Endothelial cell of umbilical vein (primary cell): ENCODE measurements at regions not wholly inside any gene's neighbourhood (a gene's known extent, or its start where the extent isn't known, plus 50 kb on each side); places are given as distances from the start of the nearest gene placed in this dataset.

Source experiments
- BruUV-seq: library from RNA; stranded (reverse); fragments of 400-500 nt; replicated peaks from 2 replicates; lab custom pipeline; 2021; lab: Mats Ljungman, UMichigan
- CTCF ChIA-PET: fragments of 300-600, 350-600 bp; sonication (Branson Sonifier 250); formaldehyde crosslinking; loops from one replicate; lab custom pipeline; 2021; ENCODE audit warnings: antibody characterized with exemption, inconsistent platforms; lab: Charles Lee
- POLR2A ChIA-PET: fragments of 300-600, 350-600 bp; sonication (Branson Sonifier 250); formaldehyde crosslinking; loops from one replicate; lab custom pipeline; 2021; ENCODE audit warnings: antibody characterized with exemption, inconsistent platforms; lab: Charles Lee
- DNase-seq: peaks from one replicate; pipeline ENCODE4 v3.0.0-alpha.2; 2011; ENCODE audit warnings: low read depth, low spot score
- FAIRE-seq: peaks from 2 replicates; lab custom pipeline; 2011; peaks lifted over from hg19 to GRCh38; lab: Jason Lieb, UNC
- H2AFZ ChIP-seq: 2 replicates; pipeline ENCODE4 v1.6.0; 2012; ENCODE audit warnings: low read depth, low read length, control low read depth, inconsistent platforms
- H3K27ac ChIP-seq: 2 replicates; pipeline ENCODE4 v1.5.1; 2011; ENCODE audit warnings: low read depth, mild to moderate bottlenecking, control low read depth, low read length, moderate library complexity; ENCODE audit not compliant: insufficient read depth
- H3K27me3 ChIP-seq, 2 experiments: 2 replicates each; pipeline versions ENCODE4 v1.6.0 to v1.6.1; 2011; ENCODE audit warnings: low read length in 2 of 2, mixed read lengths in 1 of 2; ENCODE audit not compliant: control insufficient read depth in 2 of 2, insufficient read depth in 2 of 2
- H3K36me3 ChIP-seq, 2 experiments: 2 replicates in 1 of 2; 3 replicates in 1 of 2; pipeline ENCODE4 v1.5.1; 2011; ENCODE audit warnings: low read length in 2 of 2, mild to moderate bottlenecking in 1 of 2, moderate library complexity in 1 of 2; ENCODE audit not compliant: control insufficient read depth in 2 of 2, insufficient read depth in 2 of 2; ENCODE audit errors: extremely low read depth in 1 of 2
- H3K4me1 ChIP-seq: 3 replicates; pipeline ENCODE4 v1.5.1; 2011; ENCODE audit warnings: mild to moderate bottlenecking, low read length; ENCODE audit not compliant: control insufficient read depth, insufficient read depth; ENCODE audit errors: extremely low read depth
- H3K4me2 ChIP-seq: 2 replicates; pipeline ENCODE4 v1.6.1; 2011; ENCODE audit warnings: low read length, control low read depth, mixed read lengths; ENCODE audit not compliant: insufficient read depth
- H3K4me3 ChIP-seq, 3 experiments: fragments of 200-600 bp in 1 of 3; sonication (generic), shearing (Covaris generic) in 1 of 3; replicated peaks in 1 of 3; 2 replicates each; pipeline ENCODE4 v1.5.1; 2011 to 2016; ENCODE audit warnings: control low read depth in 3 of 3, low read length in 3 of 3, mild to moderate bottlenecking in 2 of 3, inconsistent platforms in 1 of 3, low read depth in 1 of 3, moderate library complexity in 1 of 3; ENCODE audit not compliant: insufficient read depth in 1 of 3
- H3K79me2 ChIP-seq: 2 replicates; pipeline ENCODE4 v1.6.0; 2012; ENCODE audit warnings: low read length, inconsistent platforms; ENCODE audit not compliant: control insufficient read depth, insufficient read depth
- H3K9ac ChIP-seq: replicated peaks from 2 replicates; pipeline ENCODE3; 2011; ENCODE audit warnings: low read length, control low read depth; ENCODE audit not compliant: insufficient read depth; ENCODE audit errors: extremely low read depth
- H3K9me1 ChIP-seq: replicated peaks from 3 replicates; pipeline ENCODE4 v1.6.0; 2011; ENCODE audit warnings: mild to moderate bottlenecking, low read length; ENCODE audit not compliant: control insufficient read depth, insufficient read depth; ENCODE audit errors: extremely low read depth
- H3K9me3 ChIP-seq: replicated peaks from 2 replicates; pipeline ENCODE4 v1.5.1; 2012; ENCODE audit warnings: low read length, inconsistent platforms; ENCODE audit not compliant: control insufficient read depth, insufficient read depth
- H4K20me1 ChIP-seq: replicated peaks from 2 replicates; pipeline ENCODE3; 2011; ENCODE audit warnings: mild to moderate bottlenecking, low read length; ENCODE audit not compliant: control insufficient read depth, insufficient read depth; ENCODE audit errors: extremely low read depth
- EZH2 ChIP-seq: IDR thresholded peaks from 2 replicates; pipeline ENCODE4 v1.6.1; 2012; ENCODE audit warnings: borderline replicate concordance, low read depth, mild to moderate bottlenecking, moderate library complexity, low read length, inconsistent platforms; ENCODE audit not compliant: severe bottlenecking
- FOS ChIP-seq: IDR thresholded peaks from 2 replicates; pipeline ENCODE4 v1.6.1; 2011; ENCODE audit warnings: mild to moderate bottlenecking, low read length, moderate library complexity, borderline replicate concordance; ENCODE audit not compliant: insufficient read depth
- GATA2 ChIP-seq: IDR thresholded peaks from 2 replicates; pipeline ENCODE4 v1.7.0; 2011; ENCODE audit warnings: low read depth, mild to moderate bottlenecking, moderate library complexity, mixed read lengths, low read length; ENCODE audit not compliant: insufficient read length, insufficient read depth
- JUN ChIP-seq: IDR thresholded peaks from 2 replicates; pipeline ENCODE4 v1.6.1; 2011; ENCODE audit warnings: borderline replicate concordance, low read depth; ENCODE audit not compliant: insufficient read length, insufficient read depth
- MYC ChIP-seq: IDR thresholded peaks from one replicate; pipeline ENCODE4 v1.6.1; 2011; ENCODE audit warnings: mild to moderate bottlenecking, low read depth, low read length
- POLR2A ChIP-seq: IDR thresholded peaks from 2 replicates; pipeline ENCODE4 v1.6.1; 2012; ENCODE audit warnings: low read depth, mild to moderate bottlenecking, control low read depth, low read length
- POLR2AphosphoS5 ChIP-seq: IDR thresholded peaks from 2 replicates; pipeline ENCODE4 v1.6.1; 2012; ENCODE audit warnings: low read depth, mild to moderate bottlenecking, control low read depth, low read length, moderate library complexity; ENCODE audit not compliant: insufficient read depth
- dilution Hi-C: fragments of 300-500 bp; cut with MboI; formaldehyde crosslinking; loops from one replicate; pipeline ENCODE4 v1.15.0; 2019; ENCODE audit warnings: low sequenced_read_pairs; ENCODE audit not compliant: extremely low pct_ligation_motif_present
- intact Hi-C: fragments of 100-400 bp; cut with micrococcal nuclease; formaldehyde crosslinking; loops from one replicate; pipeline ENCODE4 v1.10.0; 2022
- TF ChIP-seq, protein P1 (sequence below): IDR thresholded peaks from 2 replicates; pipeline ENCODE4 v1.6.1; 2011; ENCODE audit not compliant: insufficient read depth, insufficient read length
- TF ChIP-seq, protein P2 (sequence below), 2 donors: IDR thresholded peaks; 1 replicate in 1 of 2; 2 replicates in 1 of 2; pipeline ENCODE4 v1.5.1; 2011; ENCODE audit warnings: low read length in 2 of 2, mild to moderate bottlenecking in 2 of 2, moderate library complexity in 2 of 2, control low read depth in 1 of 2, inconsistent platforms in 1 of 2, low read depth in 1 of 2; ENCODE audit not compliant: insufficient read depth in 1 of 2; ENCODE audit errors: extremely low read depth in 1 of 2

GRCh38 chr3:73729969-73730440 lies 105.3 kb upstream of the PDZRN3 start:
- H3K4me1 ChIP-seq = no peaks in the 10 kb centered on the region
- CTCF ChIA-PET = no interaction called here

More at GRCh38 chr3:73729969-73730440, 105.3 kb upstream of the PDZRN3 start:
- Histone ChIP-seq H2AFZ (no peak overlapping the region), H3K4me2 (no peak overlapping the region), H3K27ac (no peak overlapping the region), H3K79me2 (no peaks in the 10 kb centered on the region), H3K27me3 (no peaks in the 10 kb centered on the region), H3K9me3 (no peaks in the 10 kb centered on the region), H3K4me3 (no peak overlapping the region), H3K9me1 (no peaks in the 10 kb centered on the region), H3K9ac (no peak overlapping the region), H3K36me3 (no peaks in the 10 kb centered on the region), H4K20me1 (no peaks in the 10 kb centered on the region)
- BruUV-seq = no TSS peak
- dilution Hi-C loops = no loop called here
- TF ChIP-seq FOS (no peak), MYC (no peak), POLR2A (no peak), EZH2 (no peak), JUN (no peak), GATA2 (no peak), POLR2AphosphoS5 (no peak)
- TF ChIP-seq, protein P1, sequence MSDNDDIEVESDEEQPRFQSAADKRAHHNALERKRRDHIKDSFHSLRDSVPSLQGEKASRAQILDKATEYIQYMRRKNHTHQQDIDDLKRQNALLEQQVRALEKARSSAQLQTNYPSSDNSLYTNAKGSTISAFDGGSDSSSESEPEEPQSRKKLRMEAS = no peak
- TF ChIP-seq, protein P2, sequence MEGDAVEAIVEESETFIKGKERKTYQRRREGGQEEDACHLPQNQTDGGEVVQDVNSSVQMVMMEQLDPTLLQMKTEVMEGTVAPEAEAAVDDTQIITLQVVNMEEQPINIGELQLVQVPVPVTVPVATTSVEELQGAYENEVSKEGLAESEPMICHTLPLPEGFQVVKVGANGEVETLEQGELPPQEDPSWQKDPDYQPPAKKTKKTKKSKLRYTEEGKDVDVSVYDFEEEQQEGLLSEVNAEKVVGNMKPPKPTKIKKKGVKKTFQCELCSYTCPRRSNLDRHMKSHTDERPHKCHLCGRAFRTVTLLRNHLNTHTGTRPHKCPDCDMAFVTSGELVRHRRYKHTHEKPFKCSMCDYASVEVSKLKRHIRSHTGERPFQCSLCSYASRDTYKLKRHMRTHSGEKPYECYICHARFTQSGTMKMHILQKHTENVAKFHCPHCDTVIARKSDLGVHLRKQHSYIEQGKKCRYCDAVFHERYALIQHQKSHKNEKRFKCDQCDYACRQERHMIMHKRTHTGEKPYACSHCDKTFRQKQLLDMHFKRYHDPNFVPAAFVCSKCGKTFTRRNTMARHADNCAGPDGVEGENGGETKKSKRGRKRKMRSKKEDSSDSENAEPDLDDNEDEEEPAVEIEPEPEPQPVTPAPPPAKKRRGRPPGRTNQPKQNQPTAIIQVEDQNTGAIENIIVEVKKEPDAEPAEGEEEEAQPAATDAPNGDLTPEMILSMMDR (IDR thresholded peaks at IDR 0.05; ENCODE audit: extremely low read depth in 1 of 2, insufficient read depth in 1 of 2, low read depth in 1 of 2, low read length in 2 of 2) = no peak
- POLR2A ChIA-PET = no interaction called here
- DNase-seq = no peak
- no peak for FAIRE-seq
- intact Hi-C loops = no loop called here
